GM23338 (cell line): ENCODE measurements at regions not wholly inside any gene's neighbourhood (a gene's known extent, or its start where the extent isn't known, plus 50 kb on each side); places are given as distances from the start of the nearest gene placed in this dataset.

Experiments used
- ATAC-seq: fragments of 200-7000 bp; cut with Tn5 transposase; 3 replicates; pipeline ENCODE4 v1.9.1; 2020
- DNase-seq: peaks from one replicate; pipeline ENCODE4 v3.0.0-alpha.2; 2015; ENCODE audit warnings: low spot score
- H2AFZ ChIP-seq: fragments of 200-600 bp; sonication (generic); 2 replicates; pipeline ENCODE4 v1.8.0; 2016; ENCODE audit warnings: antibody characterized with exemption, mild to moderate bottlenecking, moderate library complexity
- H3F3A ChIP-seq: fragments of 200-600 bp; sonication (generic); replicated peaks from 2 replicates; pipeline ENCODE4 v1.8.0; 2017; ENCODE audit warnings: antibody characterized with exemption, mixed run types, low read depth
- H3K27ac ChIP-seq: fragments of 200-600 bp; sonication (generic); 2 replicates; pipeline ENCODE4 v1.6.1; 2016; ENCODE audit warnings: low read depth
- H3K27me3 ChIP-seq: fragments of 200-600 bp; sonication (generic); 2 replicates; pipeline ENCODE4 v1.8.0; 2016; ENCODE audit warnings: mild to moderate bottlenecking, mixed run types, moderate library complexity; ENCODE audit not compliant: insufficient read depth
- H3K36me3 ChIP-seq: fragments of 200-600 bp; sonication (generic); 2 replicates; pipeline ENCODE4 v1.8.0; 2016; ENCODE audit warnings: mild to moderate bottlenecking; ENCODE audit not compliant: insufficient read depth
- H3K4me1 ChIP-seq: fragments of 200-600 bp; sonication (generic); 2 replicates; pipeline ENCODE4 v1.8.0; 2016; ENCODE audit warnings: mild to moderate bottlenecking, moderate library complexity; ENCODE audit not compliant: insufficient read depth
- H3K4me2 ChIP-seq: fragments of 200-600 bp; sonication (generic); 2 replicates; pipeline ENCODE4 v1.7.1; 2017; ENCODE audit warnings: mixed run types
- H3K4me3 ChIP-seq: fragments of 200-600 bp; sonication (generic); 2 replicates; pipeline ENCODE4 v1.6.1; 2016; ENCODE audit warnings: mixed run types
- H3K79me2 ChIP-seq: fragments of 200-600 bp; sonication (generic); replicated peaks from 2 replicates; pipeline ENCODE4 v1.8.0; 2017; ENCODE audit warnings: mild to moderate bottlenecking; ENCODE audit not compliant: insufficient read depth
- H3K9me2 ChIP-seq: fragments of 200-600 bp; sonication (generic); 2 replicates; pipeline ENCODE4 v1.8.0; 2017; ENCODE audit not compliant: insufficient read depth
- H4K20me1 ChIP-seq: fragments of 200-600 bp; sonication (generic); replicated peaks from 2 replicates; pipeline ENCODE4 v1.8.0; 2017; ENCODE audit warnings: mild to moderate bottlenecking; ENCODE audit not compliant: insufficient read depth
- H3K27ac Mint-ChIP-seq: 2 replicates; pipeline ENCODE4 v1.8.0; 2020; ENCODE audit warnings: inconsistent platforms, mild to moderate bottlenecking, moderate library complexity, mixed read lengths
- H3K27me3 Mint-ChIP-seq: 3 replicates; pipeline ENCODE4 v1.8.0; 2022; ENCODE audit warnings: low read depth, mild to moderate bottlenecking, moderate library complexity, mixed read lengths, inconsistent platforms; ENCODE audit not compliant: insufficient read depth, poor library complexity
- H3K36me3 Mint-ChIP-seq: 3 replicates; pipeline ENCODE4 v1.8.0; 2021; ENCODE audit warnings: low read depth, mild to moderate bottlenecking, inconsistent platforms, moderate library complexity, mixed read lengths
- H3K4me1 Mint-ChIP-seq: 3 replicates; pipeline ENCODE4 v1.8.0; 2020; ENCODE audit warnings: mild to moderate bottlenecking, inconsistent platforms, mixed read lengths
- H3K4me3 Mint-ChIP-seq: 3 replicates; pipeline ENCODE4 v1.8.0; 2021; ENCODE audit warnings: moderate library complexity, mild to moderate bottlenecking, inconsistent platforms, mixed read lengths
- H3K9me3 Mint-ChIP-seq: 3 replicates; pipeline ENCODE4 v1.8.0; 2020; ENCODE audit warnings: moderate library complexity, mild to moderate bottlenecking, inconsistent platforms, mixed read lengths
- CREB1 ChIP-seq: fragments of 250-450 bp; sonication (Bioruptor Pico); IDR thresholded peaks from 2 replicates; pipeline ENCODE4 v1.5.0; 2020; ENCODE audit warnings: low read depth, mild to moderate bottlenecking, moderate library complexity
- EZH2 ChIP-seq: fragments of 200-600 bp; sonication (generic); IDR thresholded peaks from one replicate; pipeline ENCODE4 v1.8.0; 2017; ENCODE audit warnings: antibody characterized with exemption, mild to moderate bottlenecking, low read depth; ENCODE audit not compliant: unreplicated experiment
- NANOG ChIP-seq: IDR thresholded peaks from 2 replicates; pipeline ENCODE4 v1.6.1; 2016; ENCODE audit warnings: antibody characterized with exemption, borderline replicate concordance
- POLR2AphosphoS5 ChIP-seq: IDR thresholded peaks from 2 replicates; pipeline ENCODE4 v1.6.1; 2016; ENCODE audit warnings: antibody characterized with exemption, low read depth
- STAT1 ChIP-seq: IDR thresholded peaks from one replicate; pipeline ENCODE4 v1.6.1; 2016; ENCODE audit warnings: antibody characterized with exemption; ENCODE audit not compliant: unreplicated experiment
- ZNF331 ChIP-seq: fragments of 250-450 bp; sonication (Bioruptor Pico); IDR thresholded peaks from 2 replicates; pipeline ENCODE4 v1.5.0; 2020; ENCODE audit warnings: low read depth, mild to moderate bottlenecking, moderate library complexity
- ZNF462 ChIP-seq: fragments of 250-450 bp; sonication (Bioruptor Pico); IDR thresholded peaks from 2 replicates; pipeline ENCODE4 v1.5.0; 2020; ENCODE audit warnings: mild to moderate bottlenecking, moderate library complexity

GRCh38 chr2:128510701-128511397 lies 192.2 kb upstream of the HS6ST1 start:
- Mint-ChIP-seq H3K27me3 (no peaks in the 10 kb centered on the region), H3K36me3 (no peaks in the 10 kb centered on the region), H3K27ac (no peak overlapping the region), H3K4me1 (no peaks in the 10 kb centered on the region; the same call in 2 of the 3 replicates), H3K9me3 (no peaks in the 10 kb centered on the region; the same call in 2 of the 3 replicates), H3K4me3 (no peak overlapping the region)
- Histone ChIP-seq H3K4me1 (no peaks in the 10 kb centered on the region), H4K20me1 (no peaks in the 10 kb centered on the region), H3K36me3 (no peaks in the 10 kb centered on the region), H3K4me3 (no peak overlapping the region), H3K79me2 (no peaks in the 10 kb centered on the region), H3K27ac (no peak overlapping the region), H3F3A (no peaks in the 10 kb centered on the region), H3K9me2 (no peaks in the 10 kb centered on the region), H3K4me2 (no peak overlapping the region), H3K27me3 (no peaks in the 10 kb centered on the region), H2AFZ (no peak overlapping the region)
- TF ChIP-seq POLR2AphosphoS5 = no peak
- TF ChIP-seq NANOG = no peak
- TF ChIP-seq ZNF462 = no peak
- no peak for TF ChIP-seq CREB1
- TF ChIP-seq STAT1 = no peak
- TF ChIP-seq ZNF331 (CRISPR knock-in tag) = no peak
- no peak for TF ChIP-seq EZH2
- ATAC-seq (no peak), DNase-seq (no peak)
